OCI-LY1 (cell line): ENCODE measurements at regions not wholly inside any gene's neighbourhood (a gene's known extent, or its start where the extent isn't known, plus 50 kb on each side); places are given as distances from the start of the nearest gene placed in this dataset.

Experiments
- H2AFZ ChIP-seq: fragments of 200-600 bp; sonication (generic), shearing (Covaris generic); 2 replicates; pipeline ENCODE4 v1.6.0; 2014; ENCODE audit warnings: antibody characterized with exemption, mild to moderate bottlenecking, low read length
- H3F3A ChIP-seq: fragments of 200-600 bp; sonication (generic), shearing (Covaris generic); 2 replicates; pipeline ENCODE4 v1.6.0; 2014; ENCODE audit warnings: mild to moderate bottlenecking, antibody characterized with exemption, low read length, moderate library complexity; ENCODE audit not compliant: insufficient read depth
- H3K27ac ChIP-seq: fragments of 200-600 bp; sonication (generic); 2 replicates; pipeline ENCODE4 v1.5.1; 2014; ENCODE audit warnings: low read length, mixed run types, mild to moderate bottlenecking, low read depth; ENCODE audit not compliant: poor library complexity, severe bottlenecking
- H3K27me3 ChIP-seq: fragments of 200-600 bp; sonication (generic); 2 replicates; pipeline ENCODE4 v1.6.0; 2014; ENCODE audit warnings: antibody characterized with exemption, mild to moderate bottlenecking, low read length, moderate library complexity; ENCODE audit not compliant: insufficient read depth
- H3K36me3 ChIP-seq: fragments of 200-600 bp; sonication (generic); 2 replicates; pipeline ENCODE4 v1.6.1; 2014; ENCODE audit warnings: mild to moderate bottlenecking, antibody characterized with exemption, low read length, moderate library complexity, mixed read lengths; ENCODE audit not compliant: insufficient read depth
- H3K4me1 ChIP-seq: fragments of 200-600 bp; sonication (generic); 2 replicates; pipeline ENCODE4 v1.5.1; 2014; ENCODE audit warnings: mild to moderate bottlenecking, low read length, moderate library complexity; ENCODE audit not compliant: insufficient read depth, severe bottlenecking
- H3K4me2 ChIP-seq: fragments of 200-600 bp; sonication (generic), shearing (Covaris generic); 2 replicates; pipeline ENCODE4 v1.6.1; 2014; ENCODE audit warnings: low read length
- H3K4me3 ChIP-seq: fragments of 200-600 bp; sonication (generic); 2 replicates; pipeline ENCODE4 v1.5.1; 2014; ENCODE audit warnings: low read length, low read depth, mild to moderate bottlenecking, mixed read lengths; ENCODE audit not compliant: poor library complexity, severe bottlenecking
- H3K79me2 ChIP-seq: fragments of 200-600 bp; shearing (Covaris generic); 2 replicates; pipeline ENCODE4 v1.6.1; 2016; ENCODE audit warnings: mixed run types, low read length, mixed read lengths; ENCODE audit not compliant: insufficient read depth
- H3K9ac ChIP-seq: fragments of 200-600 bp; sonication (generic), shearing (Covaris generic); 2 replicates; pipeline ENCODE4 v1.6.1; 2014; ENCODE audit warnings: mild to moderate bottlenecking, low read length, mixed read lengths
- H3K9me2 ChIP-seq: fragments of 200-600 bp; sonication (generic), shearing (Covaris generic); 2 replicates; pipeline ENCODE4 v1.6.1; 2014; ENCODE audit warnings: low read depth, mild to moderate bottlenecking, low read length, mixed read lengths
- H3K9me3 ChIP-seq: fragments of 200-600 bp; shearing (Covaris generic); 2 replicates; pipeline ENCODE4 v1.6.1; 2014; ENCODE audit warnings: low read length, mixed read lengths
- H4K20me1 ChIP-seq: fragments of 200-600 bp; sonication (generic), shearing (Covaris generic); 2 replicates; pipeline ENCODE4 v1.6.0; 2016; ENCODE audit warnings: mild to moderate bottlenecking, low read length; ENCODE audit not compliant: insufficient read depth
- CTCF ChIP-seq: fragments of 200-600 bp; sonication (generic), shearing (Covaris generic); IDR thresholded peaks from 2 replicates; pipeline ENCODE4 v1.5.1; 2017; ENCODE audit warnings: mild to moderate bottlenecking, antibody characterized with exemption, low read length, moderate library complexity, mixed read lengths
- EZH2 ChIP-seq: fragments of 200-600 bp; sonication (generic), shearing (Covaris generic); IDR thresholded peaks from 2 replicates; pipeline ENCODE4 v1.8.0; 2017; ENCODE audit warnings: borderline replicate concordance, mixed run types, mild to moderate bottlenecking, antibody characterized with exemption, low read length, moderate library complexity, mixed read lengths

- Histone ChIP-seq H3K4me2 (0 out of 2 replicates have a peak overlapping the region, but pooled peaks have one; percentile 40), H3K36me3 (no peaks in the 10 kb centered on the region), H3K9ac (no peak overlapping the region), H3K4me3 (no peak overlapping the region), H3K79me2 (no peaks in the 10 kb centered on the region), H3K4me1 (no peaks in the 10 kb centered on the region), H3K27ac (no peak overlapping the region), H4K20me1 (no peaks in the 10 kb centered on the region), H3K9me3 (no peaks in the 10 kb centered on the region), H3K9me2 (no peaks in the 10 kb centered on the region), H3K27me3 (no peaks in the 10 kb centered on the region), H2AFZ (no peak overlapping the region), H3F3A (no peaks in the 10 kb centered on the region)
- peak; percentile 75 for TF ChIP-seq CTCF
- TF ChIP-seq EZH2 = no peak
Measured at GRCh38 chr10:28432210-28432676, 100.7 kb upstream of the WAC start.

DNA sequence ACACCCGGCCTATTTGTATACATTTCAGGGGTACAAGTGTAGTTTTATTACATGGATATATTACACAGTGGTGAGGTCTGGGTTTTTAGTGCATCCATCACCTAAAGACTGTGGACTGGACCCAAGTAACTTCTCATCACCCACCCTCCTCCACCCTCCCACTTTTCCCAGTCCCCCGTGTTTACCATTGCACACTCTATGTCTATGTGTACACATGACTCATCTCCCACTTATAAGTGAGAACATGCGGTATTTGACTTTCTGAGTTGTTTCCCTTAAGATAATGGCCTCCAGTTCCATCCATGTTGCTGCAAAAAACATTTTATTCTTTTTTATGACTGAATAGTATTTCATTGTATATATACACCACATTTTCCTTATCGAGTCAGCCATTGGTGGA lies 98.9 kb upstream of the WAC start:
- Histone ChIP-seq H3F3A (no peaks in the 10 kb centered on the region), H3K36me3 (no peaks in the 10 kb centered on the region), H3K9ac (no peak overlapping the region), H3K4me1 (no peaks in the 10 kb centered on the region), H2AFZ (no peak overlapping the region), H3K9me2 (no peaks in the 10 kb centered on the region), H3K4me2 (no peak overlapping the region), H3K79me2 (no peaks in the 10 kb centered on the region), H3K4me3 (no peak overlapping the region), H3K27me3 (no peaks in the 10 kb centered on the region), H3K9me3 (no peaks in the 10 kb centered on the region), H3K27ac (no peak overlapping the region), H4K20me1 (no peaks in the 10 kb centered on the region)
- TF ChIP-seq CTCF = no peak

DNA sequence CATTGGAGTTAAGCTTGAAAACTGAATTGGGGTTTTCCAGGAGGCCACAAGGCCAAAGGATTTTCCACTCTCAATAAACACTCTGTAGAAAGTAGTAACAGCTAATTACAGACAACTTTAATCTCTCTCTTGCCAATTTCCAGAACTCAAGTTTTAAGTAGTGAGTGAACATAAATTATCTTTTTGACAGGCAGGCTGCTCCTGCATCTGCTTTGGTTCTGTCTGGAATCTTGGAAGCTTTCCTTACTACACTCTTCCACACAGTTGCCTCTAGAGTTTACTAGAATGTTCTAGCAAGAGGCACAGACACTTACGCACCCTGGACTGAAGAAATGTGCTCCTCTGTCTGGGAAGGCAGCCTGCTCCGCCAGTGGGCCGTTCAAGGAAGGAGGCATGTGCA lies 90.5 kb upstream of the WAC start:
- Histone ChIP-seq H4K20me1 (no peaks in the 10 kb centered on the region), H3K4me3 (no peak overlapping the region), H3K27ac (no peak overlapping the region), H3K79me2 (no peaks in the 10 kb centered on the region), H3F3A (no peaks in the 10 kb centered on the region), H3K4me1 (no peaks in the 10 kb centered on the region), H2AFZ (no peak overlapping the region), H3K4me2 (no peak overlapping the region), H3K27me3 (0 out of 2 replicates have a peak, but pooled peaks cover 3% of the 10 kb centered on the region), H3K9me2 (no peaks in the 10 kb centered on the region), H3K9ac (no peak overlapping the region), H3K9me3 (no peaks in the 10 kb centered on the region), H3K36me3 (no peaks in the 10 kb centered on the region)
- TF ChIP-seq CTCF = no peak
- TF ChIP-seq EZH2 = no peak
